ENCODE measurements at regions not wholly inside any gene's neighbourhood (a gene's known extent, or its start where the extent isn't known, plus 50 kb on each side); places are given as distances from the start of the nearest gene placed in this dataset.

GRCh38 chr2:128438586-128438985 is 119.9 kb upstream of the HS6ST1 start:
- Histone ChIP-seq H3F3A (replicated peaks; ENCODE audit: insufficient read depth) (no peaks in the 10 kb centered on the region), H3K9me2 (no peaks in the 10 kb centered on the region), H3K79me2 (ENCODE audit: insufficient read depth) (no peaks in the 10 kb centered on the region), H3K9me3 (no peaks in the 10 kb centered on the region), H3K4me3 (ENCODE audit: low read depth in 2 of 2, low read length in 1 of 2) (no peak overlapping the region), H3K36me3 (replicated peaks in 1 of 2; ENCODE audit: control insufficient read depth in 1 of 2, insufficient read depth in 2 of 2, low read length in 1 of 2) (no peaks in the 10 kb centered on the region), H3K4me1 (ENCODE audit: control insufficient read depth in 1 of 2, insufficient read depth in 2 of 2, low read depth in 1 of 2, low read length in 1 of 2) (peaks cover 0 to 44% of the 10 kb centered on the region in 2 experiments; a peak in 1 of 4 replicates), H3K4me2 (no peak overlapping the region), H3K9ac (no peak overlapping the region), H4K20me1 (ENCODE audit: insufficient read depth) (no peaks in the 10 kb centered on the region), H2AFZ (ENCODE audit: low read depth) (no peak overlapping the region), H3K27ac (ENCODE audit: low read depth in 2 of 2, low read length in 1 of 2) (no peak overlapping the region), H3K27me3 (ENCODE audit: insufficient read depth) (no peaks in the 10 kb centered on the region)
- TF ChIP-seq, protein P1, sequence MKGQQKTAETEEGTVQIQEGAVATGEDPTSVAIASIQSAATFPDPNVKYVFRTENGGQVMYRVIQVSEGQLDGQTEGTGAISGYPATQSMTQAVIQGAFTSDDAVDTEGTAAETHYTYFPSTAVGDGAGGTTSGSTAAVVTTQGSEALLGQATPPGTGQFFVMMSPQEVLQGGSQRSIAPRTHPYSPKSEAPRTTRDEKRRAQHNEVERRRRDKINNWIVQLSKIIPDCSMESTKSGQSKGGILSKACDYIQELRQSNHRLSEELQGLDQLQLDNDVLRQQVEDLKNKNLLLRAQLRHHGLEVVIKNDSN (IDR thresholded peaks at IDR 0.05; ENCODE audit: borderline replicate concordance, low read depth), result no peak
- no peak for TF ChIP-seq CTCF (IDR thresholded peaks at IDR 0.05)
- ChIA-PET CTCF (no interaction called here), POLR2A (no interaction called here)
- no peak for DNase-seq
- WGBS (ENCODE audit: low lambda C conversion rate), result 49% methylated on average over 13 of the region's 14 CpGs

- H4K20me1 ChIP-seq (ENCODE audit: insufficient read depth), result no peaks in the 10 kb centered on the region
- H3K4me1 ChIP-seq (ENCODE audit: control insufficient read depth in 1 of 2, insufficient read depth in 2 of 2, low read depth in 1 of 2, low read length in 1 of 2), result peaks cover 0 to 50% of the 10 kb centered on the region in 2 experiments; a peak in 1 of 4 replicates
- 68% methylated on average over 7 of the region's 12 CpGs for WGBS (ENCODE audit: low lambda C conversion rate)
- ChIA-PET CTCF (interaction anchor here (1.3 kb wide), 1 partner anchor 12 kb away, joined by 3 read pairs; no protein-coding TSS in a partner anchor), POLR2A (interaction anchor here (1.5 kb wide), 1 partner anchor 13 kb away, joined by 4 read pairs; no protein-coding TSS in a partner anchor)
- H3F3A ChIP-seq (replicated peaks; ENCODE audit: insufficient read depth), result no peaks in the 10 kb centered on the region
- H3K9me2 ChIP-seq, result no peaks in the 10 kb centered on the region
- H3K27me3 ChIP-seq (ENCODE audit: insufficient read depth), result no peaks in the 10 kb centered on the region
- no peak overlapping the region for H3K4me3 ChIP-seq (ENCODE audit: low read depth in 2 of 2, low read length in 1 of 2)
- H3K9me3 ChIP-seq, result no peaks in the 10 kb centered on the region
- no peak overlapping the region for H2AFZ ChIP-seq (ENCODE audit: low read depth)
- no peak for DNase-seq
- no peaks in the 10 kb centered on the region for H3K36me3 ChIP-seq (replicated peaks in 1 of 2; ENCODE audit: control insufficient read depth in 1 of 2, insufficient read depth in 2 of 2, low read length in 1 of 2)
- H3K9ac ChIP-seq, result no peak overlapping the region
- TF ChIP-seq, protein P1 (IDR thresholded peaks at IDR 0.05; ENCODE audit: borderline replicate concordance, low read depth), result no peak
- TF ChIP-seq MXI1 (IDR thresholded peaks at IDR 0.05; ENCODE audit: low read depth, low read length) (no peak), RXRA (IDR thresholded peaks at IDR 0.05; ENCODE audit: borderline replicate concordance, low read depth) (no peak), RFX5 (IDR thresholded peaks at IDR 0.05; ENCODE audit: low read length) (no peak), POLR2AphosphoS5 (IDR thresholded peaks at IDR 0.05; ENCODE audit: low read depth, low read length) (no peak), FOXM1 (IDR thresholded peaks at IDR 0.05; ENCODE audit: low read depth) (no peak), NFIC (IDR thresholded peaks at IDR 0.05; ENCODE audit: borderline replicate concordance) (no peak), TEAD4 (IDR thresholded peaks at IDR 0.05; ENCODE audit: borderline replicate concordance, insufficient read depth) (no peak), FOXJ3 (CRISPR knock-in tag; IDR thresholded peaks at IDR 0.05) (no peak)
- no peak overlapping the region; a peak in 1 of 4 replicates for H3K27ac ChIP-seq (ENCODE audit: low read depth in 2 of 2, low read length in 1 of 2)
- no peak overlapping the region for H3K4me2 ChIP-seq
- no peaks in the 10 kb centered on the region for H3K79me2 ChIP-seq (ENCODE audit: insufficient read depth)
These were observed 120.5 kb upstream of the HS6ST1 start for GRCh38 chr2:128439031-128439790.

Measured in SK-N-SH (cell line).